IMR-90 (cell line): ENCODE measurements at regions not wholly inside any gene's neighbourhood (a gene's known extent, or its start where the extent isn't known, plus 50 kb on each side); places are given as distances from the start of the nearest gene placed in this dataset.
A peak's percentile ranks its signal among the peaks of the same experiment; 100 is the strongest.

Source experiments
- ATAC-seq: fragments of 200-7000 bp; cut with Tn5 transposase; 2 replicates; pipeline ENCODE4 v1.9.1; 2020; ENCODE audit warnings: low read depth, mild to moderate bottlenecking, moderate library complexity
- BruUV-seq: library from RNA; stranded (reverse); fragments of 400-500 nt; replicated peaks from 2 replicates; lab custom pipeline; 2021; lab: Mats Ljungman, UMichigan
- CTCF ChIA-PET: fragments of 300-600 bp; formaldehyde crosslinking; extraction: SDS; loops from one replicate; lab custom pipeline; 2021; ENCODE audit warnings: antibody characterized with exemption; lab: Yijun Ruan, JAX
- POLR2A ChIA-PET: fragments of 300-600 bp; sonication (Branson Sonifier 250); formaldehyde crosslinking; loops from one replicate; lab custom pipeline; 2022; ENCODE audit warnings: antibody characterized with exemption; ENCODE audit not compliant: unreplicated experiment; lab: Charles Lee
- DNase-seq: peaks from one replicate; pipeline ENCODE4 v3.0.0; 2013
- H2AFZ ChIP-seq: replicated peaks from 2 replicates; pipeline ENCODE3; 2013; ENCODE audit warnings: low read length, mild to moderate bottlenecking; ENCODE audit not compliant: poor library complexity
- H2AK5ac ChIP-seq: 2 replicates; pipeline ENCODE4 v1.6.1; 2013; ENCODE audit warnings: low read depth, low read length, inconsistent platforms
- H2AK9ac ChIP-seq: replicated peaks from 2 replicates; pipeline ENCODE3; 2013; ENCODE audit warnings: mild to moderate bottlenecking, low read depth, low read length, moderate library complexity; ENCODE audit not compliant: poor library complexity
- H2BK120ac ChIP-seq: 2 replicates; pipeline ENCODE4 v1.6.1; 2013; ENCODE audit warnings: low read depth, low read length, inconsistent platforms
- H2BK15ac ChIP-seq: 3 replicates; pipeline ENCODE4 v1.6.1; 2013; ENCODE audit warnings: low read depth, low read length, inconsistent platforms
- H2BK20ac ChIP-seq: 2 replicates; pipeline ENCODE4 v1.6.1; 2013; ENCODE audit warnings: low read depth, mild to moderate bottlenecking, inconsistent platforms, low read length, moderate library complexity
- H2BK5ac ChIP-seq: 2 replicates; pipeline ENCODE4 v1.6.1; 2013; ENCODE audit warnings: mild to moderate bottlenecking, low read depth, low read length, inconsistent platforms; ENCODE audit not compliant: poor library complexity, severe bottlenecking
- H3K14ac ChIP-seq: replicated peaks from 2 replicates; pipeline ENCODE4 v1.6.1; 2013; ENCODE audit warnings: low read depth, low read length, inconsistent platforms
- H3K18ac ChIP-seq: 2 replicates; pipeline ENCODE4 v1.6.1; 2013; ENCODE audit warnings: low read depth, low read length, control low read depth
- H3K23ac ChIP-seq: 2 replicates; pipeline ENCODE4 v1.6.1; 2013; ENCODE audit warnings: low read depth, low read length, inconsistent platforms
- H3K27ac ChIP-seq: 2 replicates; pipeline ENCODE4 v1.5.1; 2013; ENCODE audit warnings: mild to moderate bottlenecking, control low read depth, low read length; ENCODE audit not compliant: insufficient read depth
- H3K27me3 ChIP-seq: 2 replicates; pipeline ENCODE4 v1.6.1; 2013; ENCODE audit warnings: low read length; ENCODE audit not compliant: control insufficient read depth, insufficient read depth
- H3K36me3 ChIP-seq: 2 replicates; pipeline ENCODE4 v1.6.1; 2013; ENCODE audit warnings: low read length, mixed read lengths; ENCODE audit not compliant: control insufficient read depth, insufficient read depth
- H3K4ac ChIP-seq: 2 replicates; pipeline ENCODE4 v1.6.1; 2013; ENCODE audit warnings: low read depth, low read length, inconsistent platforms
- H3K4me1 ChIP-seq: 2 replicates; pipeline ENCODE4 v1.6.1; 2013; ENCODE audit warnings: low read length, mixed read lengths; ENCODE audit not compliant: control insufficient read depth, insufficient read depth
- H3K4me2 ChIP-seq: 2 replicates; pipeline ENCODE4 v1.6.1; 2013; ENCODE audit warnings: low read depth, mild to moderate bottlenecking, control low read depth, low read length, moderate library complexity
- H3K4me3 ChIP-seq: 2 replicates; pipeline ENCODE4 v1.5.1; 2013; ENCODE audit warnings: low read depth, mild to moderate bottlenecking, control low read depth, low read length, moderate library complexity; ENCODE audit not compliant: insufficient read depth
- H3K56ac ChIP-seq: 2 replicates; pipeline ENCODE4 v1.6.1; 2013; ENCODE audit warnings: low read length, inconsistent platforms; ENCODE audit not compliant: insufficient read depth; ENCODE audit errors: extremely low read depth
- H3K79me1 ChIP-seq, 2 experiments: 2 replicates each; pipeline ENCODE4 v1.6.1; 2013; ENCODE audit warnings: low read length in 2 of 2, inconsistent platforms in 1 of 2, low read depth in 1 of 2
- H3K9ac ChIP-seq: 2 replicates; pipeline ENCODE4 v1.6.1; 2013; ENCODE audit warnings: low read depth, low read length, control low read depth
- H3K9me1 ChIP-seq: 2 replicates; pipeline ENCODE4 v1.6.1; 2013; ENCODE audit warnings: low read length, inconsistent platforms; ENCODE audit not compliant: insufficient read depth
- H3K9me3 ChIP-seq: 2 replicates; pipeline ENCODE4 v1.6.1; 2013; ENCODE audit warnings: low read length; ENCODE audit not compliant: control insufficient read depth, insufficient read depth
- H4K20me1 ChIP-seq: 2 replicates; pipeline ENCODE4 v1.6.1; 2013; ENCODE audit warnings: low read length, inconsistent platforms; ENCODE audit not compliant: insufficient read depth
- H4K5ac ChIP-seq: 2 replicates; pipeline ENCODE4 v1.6.1; 2013; ENCODE audit warnings: mild to moderate bottlenecking, low read depth, low read length, control low read depth
- H4K8ac ChIP-seq, 2 experiments: 2 replicates each; pipeline ENCODE4 v1.6.1; 2013; ENCODE audit warnings: low read depth in 2 of 2, low read length in 2 of 2, control low read depth in 1 of 2, inconsistent platforms in 1 of 2
- H4K91ac ChIP-seq: 2 replicates; pipeline ENCODE4 v1.6.1; 2013; ENCODE audit warnings: low read depth, low read length, inconsistent platforms; ENCODE audit not compliant: insufficient read depth
- BHLHE40 ChIP-seq: fragments of 150-350 bp; IDR thresholded peaks from 2 replicates; pipeline ENCODE4 v1.6.1; 2016; ENCODE audit warnings: mild to moderate bottlenecking, low read depth, low read length
- CEBPB ChIP-seq: IDR thresholded peaks from 2 replicates; pipeline ENCODE4 v1.6.1; 2012; ENCODE audit warnings: low read depth, low read length, improper control_type of control experiment
- FOS ChIP-seq: fragments of 150-350 bp; IDR thresholded peaks from 2 replicates; pipeline ENCODE4 v1.6.1; 2016; ENCODE audit warnings: low read depth, low read length
- MAFK ChIP-seq: IDR thresholded peaks from 2 replicates; pipeline ENCODE4 v1.6.1; 2012; ENCODE audit warnings: low read depth, low read length, improper control_type of control experiment
- MAZ ChIP-seq: IDR thresholded peaks from 2 replicates; pipeline ENCODE4 v1.6.1; 2012; ENCODE audit warnings: low read depth, mild to moderate bottlenecking, low read length, improper control_type of control experiment, moderate library complexity, borderline replicate concordance
- MXI1 ChIP-seq: IDR thresholded peaks from 2 replicates; pipeline ENCODE4 v1.6.1; 2012; ENCODE audit warnings: low read depth, mild to moderate bottlenecking, low read length, moderate library complexity, borderline replicate concordance
- NFE2L2 ChIP-seq: fragments of 150-350 bp; IDR thresholded peaks from 2 replicates; pipeline ENCODE4 v1.6.1; 2016; ENCODE audit warnings: low read depth, mild to moderate bottlenecking, low read length
- POLR2A ChIP-seq: IDR thresholded peaks from 2 replicates; pipeline ENCODE4 v1.6.1; 2012; ENCODE audit warnings: mild to moderate bottlenecking, low read depth, low read length
- RAD21 ChIP-seq: IDR thresholded peaks from 2 replicates; pipeline ENCODE4 v1.6.1; 2012; ENCODE audit warnings: low read length, improper control_type of control experiment
- RCOR1 ChIP-seq: IDR thresholded peaks from 2 replicates; pipeline ENCODE4 v1.6.1; 2012; ENCODE audit warnings: mild to moderate bottlenecking, low read length, improper control_type of control experiment; ENCODE audit not compliant: insufficient replicate concordance
- RFX5 ChIP-seq: IDR thresholded peaks from 2 replicates; pipeline ENCODE4 v1.8.0; 2012; ENCODE audit warnings: low read depth, mild to moderate bottlenecking, low read length, moderate library complexity
- SMC3 ChIP-seq: fragments of 150-350 bp; IDR thresholded peaks from 2 replicates; pipeline ENCODE4 v1.6.1; 2016; ENCODE audit warnings: low read depth, mild to moderate bottlenecking, antibody characterized with exemption, low read length, moderate library complexity
- WGBS, 2 experiments: methylation state at CpG; one replicate each; pipeline versions ENCODE4 v1.1.5 to v1.1.7; 2013; ENCODE audit warnings: missing lambda C conversion rate in 2 of 2; ENCODE audit not compliant: insufficient read length in 1 of 2; ENCODE audit errors: extremely low coverage in 2 of 2; 5-methylcytosine and 5-hydroxymethylcytosine counted together
- dilution Hi-C: fragments of 300-500 bp; cut with HindIII; formaldehyde crosslinking; loops from one replicate; pipeline ENCODE4 v1.14.3; 2018; ENCODE audit warnings: low sequenced_read_pairs; ENCODE audit not compliant: unreplicated experiment
- in situ Hi-C: fragments of 300-500 bp; cut with MboI; formaldehyde crosslinking; loops from 3 replicates; pipeline ENCODE4 v1.14.3; 2019; ENCODE audit warnings: low sequenced_read_pairs, inconsistent platforms, mixed read lengths
- intact Hi-C: fragments of 100-400 bp; cut with micrococcal nuclease; formaldehyde crosslinking; loops from 2 replicates; pipeline ENCODE4 v1.10.0; 2022
- TF ChIP-seq, protein P1 (sequence below): conservative IDR thresholded peaks from 2 replicates; pipeline ENCODE4 v1.5.1; 2012; ENCODE audit warnings: mild to moderate bottlenecking, low read depth, low read length, improper control_type of control experiment
- TF ChIP-seq, protein P2 (sequence below): fragments of 150-350 bp; IDR thresholded peaks from 2 replicates; pipeline ENCODE4 v1.6.1; 2016; ENCODE audit warnings: low read depth, mild to moderate bottlenecking, low read length, moderate library complexity, borderline replicate concordance
- TF ChIP-seq, protein P3 (sequence below): fragments of 150-350 bp; IDR thresholded peaks from 2 replicates; pipeline ENCODE4 v1.6.1; 2017; ENCODE audit warnings: mild to moderate bottlenecking, antibody characterized with exemption, low read length, low read depth

DNA sequence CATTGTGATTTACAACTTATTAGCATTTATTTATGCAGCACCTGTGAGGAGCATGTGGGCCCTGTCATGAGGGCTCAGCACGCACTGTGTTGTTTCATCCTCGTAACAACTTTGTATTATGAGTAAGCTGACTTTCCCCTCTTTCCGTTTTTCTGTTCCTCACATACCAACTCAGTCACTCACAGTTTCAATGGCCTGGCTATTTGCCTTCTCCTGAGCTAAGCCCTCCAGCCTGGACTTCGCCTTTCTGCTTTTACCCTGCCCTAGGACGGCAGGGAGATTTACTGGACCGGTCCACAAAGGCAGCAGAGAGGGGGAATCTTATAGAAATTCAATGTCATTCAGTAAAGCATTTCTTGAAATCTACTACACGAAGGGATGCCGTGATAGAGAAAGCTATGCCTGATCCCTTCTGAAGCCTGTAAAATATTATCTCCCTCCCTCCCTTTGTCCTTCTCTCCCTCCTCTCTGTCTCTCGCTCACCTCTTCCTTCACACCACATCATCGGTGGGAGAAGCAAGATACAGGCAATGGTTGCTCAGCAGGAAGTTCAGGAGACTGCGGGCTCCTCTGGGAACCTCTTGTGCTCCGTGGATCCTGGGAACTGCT, 219.2 kb upstream of the TBX3 start:
- peak; percentile 96 for DNase-seq
- Histone ChIP-seq H3K27ac (peak overlapping the region; percentile 36), H4K5ac (peak overlapping the region; percentile 58), H3K56ac (peak overlapping the region; percentile 84), H3K4ac (peak overlapping the region; percentile 99), H3K4me1 (peaks cover 10% of the 10 kb centered on the region), H3K79me1 (peaks cover 11 to 22% of the 10 kb centered on the region in 2 experiments), H2BK20ac (peak overlapping the region; percentile 94), H4K91ac (peak overlapping the region; percentile 98), H2BK15ac (peak overlapping the region; percentile 91; the same call in 2 of the 3 replicates), H3K9ac (peak overlapping the region; percentile 41), H3K36me3 (no peaks in the 10 kb centered on the region), H3K23ac (peak overlapping the region; percentile 99), H3K9me1 (peaks cover 21% of the 10 kb centered on the region), H3K4me3 (peak overlapping the region; percentile 16), H2BK120ac (peak overlapping the region; percentile 98), H2AK9ac (peak overlapping the region; percentile 87), H2AK5ac (peak overlapping the region; percentile 95), H3K9me3 (no peaks in the 10 kb centered on the region), H3K18ac (peak overlapping the region; percentile 64), H2AFZ (peak overlapping the region; percentile 93), H3K14ac (peak overlapping the region; percentile 99), H3K4me2 (peak overlapping the region; percentile 31), H4K20me1 (no peaks in the 10 kb centered on the region), H3K27me3 (no peaks in the 10 kb centered on the region), H4K8ac (peak overlapping the region; percentile 65 to 99), H2BK5ac (peak overlapping the region; percentile 82)
- dilution Hi-C loops = no loop called here
- intact Hi-C loops = loop anchor here (2.0 to 10.0 kb wide), 3 partner anchors 138 to 242 kb away; partner anchors contain the start of gene TBX3
- peak; percentile 91 for ATAC-seq
- ChIA-PET CTCF (interaction anchor here (0.6 kb wide), 2 partner anchors 34 to 299 kb away, joined by 3 to 10 read pairs; no protein-coding TSS in a partner anchor), POLR2A (no interaction called here)
- in situ Hi-C loops = no loop called here
- WGBS, 2 experiments = no CpG with 5 or more reads among the region's 12 CpGs
- no TSS peak for BruUV-seq
- TF ChIP-seq RCOR1 = no peak
- TF ChIP-seq MAFK = no peak
- peak; percentile 37 for TF ChIP-seq RAD21
- TF ChIP-seq, protein P1, sequence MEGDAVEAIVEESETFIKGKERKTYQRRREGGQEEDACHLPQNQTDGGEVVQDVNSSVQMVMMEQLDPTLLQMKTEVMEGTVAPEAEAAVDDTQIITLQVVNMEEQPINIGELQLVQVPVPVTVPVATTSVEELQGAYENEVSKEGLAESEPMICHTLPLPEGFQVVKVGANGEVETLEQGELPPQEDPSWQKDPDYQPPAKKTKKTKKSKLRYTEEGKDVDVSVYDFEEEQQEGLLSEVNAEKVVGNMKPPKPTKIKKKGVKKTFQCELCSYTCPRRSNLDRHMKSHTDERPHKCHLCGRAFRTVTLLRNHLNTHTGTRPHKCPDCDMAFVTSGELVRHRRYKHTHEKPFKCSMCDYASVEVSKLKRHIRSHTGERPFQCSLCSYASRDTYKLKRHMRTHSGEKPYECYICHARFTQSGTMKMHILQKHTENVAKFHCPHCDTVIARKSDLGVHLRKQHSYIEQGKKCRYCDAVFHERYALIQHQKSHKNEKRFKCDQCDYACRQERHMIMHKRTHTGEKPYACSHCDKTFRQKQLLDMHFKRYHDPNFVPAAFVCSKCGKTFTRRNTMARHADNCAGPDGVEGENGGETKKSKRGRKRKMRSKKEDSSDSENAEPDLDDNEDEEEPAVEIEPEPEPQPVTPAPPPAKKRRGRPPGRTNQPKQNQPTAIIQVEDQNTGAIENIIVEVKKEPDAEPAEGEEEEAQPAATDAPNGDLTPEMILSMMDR = no peak
- TF ChIP-seq BHLHE40 = peak; percentile 82
- TF ChIP-seq MAZ = no peak
- peak; percentile 64; the same call in 1 of the 2 replicates for TF ChIP-seq MXI1
- peak; percentile 87 for TF ChIP-seq POLR2A
- TF ChIP-seq, protein P2, sequence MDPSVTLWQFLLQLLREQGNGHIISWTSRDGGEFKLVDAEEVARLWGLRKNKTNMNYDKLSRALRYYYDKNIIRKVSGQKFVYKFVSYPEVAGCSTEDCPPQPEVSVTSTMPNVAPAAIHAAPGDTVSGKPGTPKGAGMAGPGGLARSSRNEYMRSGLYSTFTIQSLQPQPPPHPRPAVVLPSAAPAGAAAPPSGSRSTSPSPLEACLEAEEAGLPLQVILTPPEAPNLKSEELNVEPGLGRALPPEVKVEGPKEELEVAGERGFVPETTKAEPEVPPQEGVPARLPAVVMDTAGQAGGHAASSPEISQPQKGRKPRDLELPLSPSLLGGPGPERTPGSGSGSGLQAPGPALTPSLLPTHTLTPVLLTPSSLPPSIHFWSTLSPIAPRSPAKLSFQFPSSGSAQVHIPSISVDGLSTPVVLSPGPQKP = no peak
- TF ChIP-seq NFE2L2 = no peak
- 0 out of 2 replicates have a peak, but pooled peaks have one; percentile 15 for TF ChIP-seq CEBPB
- no peak for TF ChIP-seq RFX5
- TF ChIP-seq FOS = peak; percentile 68
- TF ChIP-seq SMC3 = no peak; the same call in 1 of the 2 replicates
- TF ChIP-seq, protein P3, sequence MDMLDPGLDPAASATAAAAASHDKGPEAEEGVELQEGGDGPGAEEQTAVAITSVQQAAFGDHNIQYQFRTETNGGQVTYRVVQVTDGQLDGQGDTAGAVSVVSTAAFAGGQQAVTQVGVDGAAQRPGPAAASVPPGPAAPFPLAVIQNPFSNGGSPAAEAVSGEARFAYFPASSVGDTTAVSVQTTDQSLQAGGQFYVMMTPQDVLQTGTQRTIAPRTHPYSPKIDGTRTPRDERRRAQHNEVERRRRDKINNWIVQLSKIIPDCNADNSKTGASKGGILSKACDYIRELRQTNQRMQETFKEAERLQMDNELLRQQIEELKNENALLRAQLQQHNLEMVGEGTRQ = peak; percentile 78
